H1 (cell line): ENCODE measurements at regions not wholly inside any gene's neighbourhood (a gene's known extent, or its start where the extent isn't known, plus 50 kb on each side); places are given as distances from the start of the nearest gene placed in this dataset.

ENCODE experiments used
- TF ChIP-seq, protein P1 (sequence below): IDR thresholded peaks from 2 replicates; pipeline ENCODE4 v1.6.1; 2012; ENCODE audit warnings: low read length, inconsistent platforms
- TF ChIP-seq, protein P2 (sequence below): IDR thresholded peaks from 2 replicates; pipeline ENCODE4 v1.6.1; 2011; ENCODE audit warnings: low read depth, mild to moderate bottlenecking, low read length; ENCODE audit not compliant: insufficient read depth

DNA sequence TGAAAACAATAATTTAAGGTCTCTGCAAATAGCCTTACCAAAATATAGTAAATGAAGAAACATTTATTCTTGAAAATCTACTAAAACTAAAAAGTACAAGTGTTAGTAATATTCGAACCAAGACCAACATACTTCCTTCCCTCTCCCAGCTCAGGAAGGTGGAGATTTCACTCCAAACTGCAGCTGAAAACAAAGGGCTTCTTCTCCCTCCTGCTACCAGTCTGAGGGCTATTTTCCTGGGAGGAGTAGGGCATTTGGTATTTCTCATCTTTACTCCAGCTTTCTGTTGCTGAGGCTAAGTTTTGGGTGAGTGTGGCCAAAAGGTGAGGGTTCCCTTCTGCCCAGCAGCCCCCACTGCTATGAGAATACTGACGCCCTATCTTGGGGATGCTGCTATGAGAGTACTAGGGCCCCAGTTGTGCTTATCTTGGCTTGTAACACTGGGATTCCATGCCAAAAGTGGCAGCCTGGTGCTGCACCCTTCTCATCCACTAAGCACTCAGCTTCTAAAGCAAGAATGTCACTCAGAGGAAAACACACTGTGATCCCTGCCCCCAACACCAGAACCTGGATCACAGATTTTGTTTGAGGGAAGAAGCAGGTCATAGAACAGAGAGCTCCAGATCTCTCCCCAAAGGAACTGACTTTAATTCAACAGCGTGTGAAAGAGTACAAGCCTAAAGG, 130.7 kb upstream of the KLF7 start (continued):
- TF ChIP-seq, protein P1, sequence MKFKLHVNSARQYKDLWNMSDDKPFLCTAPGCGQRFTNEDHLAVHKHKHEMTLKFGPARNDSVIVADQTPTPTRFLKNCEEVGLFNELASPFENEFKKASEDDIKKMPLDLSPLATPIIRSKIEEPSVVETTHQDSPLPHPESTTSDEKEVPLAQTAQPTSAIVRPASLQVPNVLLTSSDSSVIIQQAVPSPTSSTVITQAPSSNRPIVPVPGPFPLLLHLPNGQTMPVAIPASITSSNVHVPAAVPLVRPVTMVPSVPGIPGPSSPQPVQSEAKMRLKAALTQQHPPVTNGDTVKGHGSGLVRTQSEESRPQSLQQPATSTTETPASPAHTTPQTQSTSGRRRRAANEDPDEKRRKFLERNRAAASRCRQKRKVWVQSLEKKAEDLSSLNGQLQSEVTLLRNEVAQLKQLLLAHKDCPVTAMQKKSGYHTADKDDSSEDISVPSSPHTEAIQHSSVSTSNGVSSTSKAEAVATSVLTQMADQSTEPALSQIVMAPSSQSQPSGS = no peak
- TF ChIP-seq, protein P2, sequence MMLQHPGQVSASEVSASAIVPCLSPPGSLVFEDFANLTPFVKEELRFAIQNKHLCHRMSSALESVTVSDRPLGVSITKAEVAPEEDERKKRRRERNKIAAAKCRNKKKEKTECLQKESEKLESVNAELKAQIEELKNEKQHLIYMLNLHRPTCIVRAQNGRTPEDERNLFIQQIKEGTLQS = no peak
